LoVo (cell line): ENCODE measurements at regions not wholly inside any gene's neighbourhood (a gene's known extent, or its start where the extent isn't known, plus 50 kb on each side); places are given as distances from the start of the nearest gene placed in this dataset.
"Not testable (repeated sequence)": the region's sequence is repeated elsewhere in the genome, so short reads cannot be mapped to it uniquely, and the experiment has no call there.

Source experiments
- DNase-seq: peaks from one replicate; pipeline ENCODE4 v3.0.0-alpha.2; 2016; ENCODE audit warnings: low spot score

GRCh38 chr2:184203661-184204060 lies 394.7 kb upstream of the ZNF804A start:
- no peak for DNase-seq

GRCh38 chr2:184205048-184205596 lies 393.2 kb upstream of the ZNF804A start:
- DNase-seq, result no peak

DNA sequence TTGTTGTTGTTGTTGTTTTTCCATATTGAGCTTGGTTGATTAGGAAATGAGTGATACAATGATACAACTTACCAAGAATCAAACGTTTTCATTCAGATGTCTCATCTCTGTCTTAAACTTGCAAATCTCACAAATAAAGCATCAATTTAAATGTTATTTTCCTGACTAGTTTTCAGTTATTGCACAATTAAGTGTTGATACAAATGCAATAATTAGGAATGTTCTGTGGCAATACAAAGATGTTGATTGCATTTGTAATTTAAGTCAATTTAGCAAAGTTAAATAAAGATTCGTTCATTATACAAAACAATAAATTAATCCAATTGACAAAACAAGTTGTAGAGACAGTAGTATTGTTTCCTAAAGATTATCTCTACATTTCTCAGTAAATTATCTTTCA lies 392.3 kb upstream of the ZNF804A start:
- DNase-seq, result no peak

GRCh38 chr2:184210329-184210728 lies 388.0 kb upstream of the ZNF804A start:
- no peak for DNase-seq

DNA sequence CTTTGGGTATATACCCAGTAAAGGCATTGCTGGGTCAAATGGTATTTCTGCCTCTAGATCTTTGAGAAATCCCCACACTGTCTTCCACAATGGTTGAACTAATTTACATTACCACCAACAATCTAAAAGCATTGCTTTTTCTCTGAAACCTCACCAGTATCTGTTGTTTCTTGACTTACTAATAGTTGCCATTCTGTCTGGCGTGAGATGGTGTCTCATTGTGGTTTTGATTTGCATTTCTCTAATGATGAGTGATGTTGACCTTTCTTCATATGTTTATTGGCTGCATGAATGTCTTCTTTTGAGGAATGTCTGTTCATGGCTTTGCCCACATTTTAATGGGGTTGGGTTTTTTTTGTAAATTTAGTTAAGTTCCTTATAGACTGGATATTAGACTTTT lies 382.6 kb upstream of the ZNF804A start:
- no peak for DNase-seq

DNA sequence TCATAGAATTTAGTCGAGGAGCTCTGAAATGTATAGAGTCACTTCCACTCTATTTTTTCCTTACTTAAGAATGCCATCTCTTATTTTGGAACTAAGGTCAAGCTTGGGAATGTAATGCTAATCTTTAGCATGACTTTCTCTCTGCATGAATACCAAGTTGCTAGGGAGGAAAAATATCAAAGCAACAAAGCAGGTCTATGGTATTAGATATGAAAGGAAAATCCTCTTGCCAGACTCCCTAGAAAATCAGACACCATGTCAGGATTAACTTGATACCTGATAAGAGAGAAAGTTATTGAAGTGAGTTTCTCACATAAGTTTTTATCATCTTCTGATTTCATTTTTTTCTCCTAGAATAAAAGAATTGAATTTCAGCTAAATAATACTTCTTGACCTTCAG lies 341.7 kb upstream of the ZNF804A start:
- no peak for DNase-seq

- DNase-seq, result no peak
Observed at GRCh38 chr2:184261331-184261730, 337.0 kb upstream of the ZNF804A start.

- DNase-seq, result no peak
Observed at GRCh38 chr2:184261818-184262217, 336.5 kb upstream of the ZNF804A start.

GRCh38 chr2:184268900-184269477 lies 329.3 kb upstream of the ZNF804A start:
- DNase-seq, result no peak

GRCh38 chr2:184270660-184271059 lies 327.7 kb upstream of the ZNF804A start:
- no peak for DNase-seq

DNA sequence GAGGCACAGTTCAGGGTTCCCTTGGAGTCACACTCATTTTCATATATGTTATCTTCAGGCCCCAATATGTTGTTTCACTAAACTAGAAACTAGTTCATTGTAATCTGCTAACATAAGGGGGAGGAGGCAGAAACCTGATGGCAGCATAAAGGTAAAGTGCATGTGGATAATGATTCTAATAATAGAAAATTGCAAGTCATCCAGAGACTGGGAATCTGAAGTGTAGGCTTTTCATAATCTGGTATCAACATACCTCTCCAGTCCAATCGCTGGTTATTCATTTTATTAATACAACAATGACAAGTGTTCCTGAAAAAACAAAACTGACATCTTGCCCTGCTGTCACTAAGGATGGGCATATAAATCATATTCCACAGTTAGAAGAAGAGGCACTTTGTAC lies 326.3 kb upstream of the ZNF804A start:
- no peak for DNase-seq

DNA sequence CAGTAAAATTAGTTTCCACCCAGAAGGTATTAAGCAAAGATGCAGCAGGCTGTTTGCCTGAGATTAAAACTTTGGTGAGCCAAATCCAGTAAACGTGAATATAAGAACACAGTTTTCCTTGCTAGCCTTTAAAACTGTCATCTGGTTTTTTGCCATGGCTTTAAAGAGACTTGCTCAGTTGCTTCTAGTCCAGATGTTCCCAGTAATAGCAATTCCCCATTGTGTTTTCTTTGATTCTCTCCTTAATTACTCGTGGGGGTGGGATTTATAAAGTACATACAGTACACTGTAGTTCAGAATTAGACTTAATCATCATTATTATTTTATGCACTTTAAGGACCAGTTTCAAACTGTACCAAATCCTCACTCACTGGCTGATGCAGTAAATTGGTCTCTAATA lies 303.5 kb upstream of the ZNF804A start:
- DNase-seq, result no peak

GRCh38 chr2:184297085-184297484 lies 301.2 kb upstream of the ZNF804A start:
- no peak for DNase-seq

DNA sequence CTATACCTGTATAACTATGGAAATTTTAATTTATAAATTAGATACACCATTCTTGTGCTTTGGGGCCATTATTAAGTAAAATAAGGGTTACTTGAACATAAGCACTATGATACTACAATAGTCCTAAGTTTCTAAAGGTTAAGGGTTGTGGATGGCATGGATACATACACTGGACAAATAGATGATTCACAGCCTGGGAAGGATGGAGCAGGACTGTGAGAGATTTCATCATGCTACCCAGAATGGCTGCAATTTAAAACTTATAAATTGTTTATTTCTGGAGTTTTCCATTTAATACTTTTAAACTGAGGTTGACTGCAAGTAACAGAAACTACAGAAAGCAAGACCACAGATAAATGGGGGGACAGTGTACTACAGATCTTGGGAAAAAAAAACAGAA lies 295.8 kb upstream of the ZNF804A start:
- DNase-seq, result no peak

DNA sequence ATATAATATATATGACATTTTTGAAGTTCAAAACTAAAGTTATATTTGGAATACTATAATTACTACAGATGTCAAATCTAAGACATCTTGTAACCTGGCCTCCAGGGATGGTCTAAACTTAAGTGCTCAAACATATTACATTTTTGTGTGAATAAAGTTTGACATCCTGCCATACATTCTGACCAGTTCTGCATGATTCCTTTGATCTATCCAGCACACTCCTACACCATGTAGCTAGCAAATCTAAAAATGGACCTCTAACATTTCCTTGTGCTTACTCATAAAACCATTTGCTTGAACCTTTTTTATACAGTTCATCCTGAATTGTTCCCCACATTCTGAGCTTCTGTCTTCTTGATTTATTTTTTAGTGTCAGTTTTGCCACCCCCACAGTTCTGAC lies 294.3 kb upstream of the ZNF804A start:
- no peak for DNase-seq

DNA sequence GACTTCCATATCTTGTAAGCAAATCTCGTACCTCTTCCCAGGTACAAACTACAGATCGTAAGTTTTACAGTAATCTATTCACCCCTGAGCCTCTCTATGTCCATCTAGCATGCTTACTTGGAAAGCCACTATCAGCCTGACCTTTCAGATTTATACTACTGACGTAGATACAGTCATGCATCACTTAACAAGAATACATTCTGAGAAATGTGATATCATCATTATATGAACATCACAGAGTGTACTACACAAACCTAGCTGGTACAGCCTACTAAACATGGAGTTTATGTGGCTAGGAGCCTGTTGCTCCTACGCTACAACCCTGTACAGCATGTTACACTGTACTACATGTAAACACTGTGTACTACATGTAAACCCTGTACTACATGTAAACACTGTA lies 293.2 kb upstream of the ZNF804A start:
- DNase-seq, result no peak

DNA sequence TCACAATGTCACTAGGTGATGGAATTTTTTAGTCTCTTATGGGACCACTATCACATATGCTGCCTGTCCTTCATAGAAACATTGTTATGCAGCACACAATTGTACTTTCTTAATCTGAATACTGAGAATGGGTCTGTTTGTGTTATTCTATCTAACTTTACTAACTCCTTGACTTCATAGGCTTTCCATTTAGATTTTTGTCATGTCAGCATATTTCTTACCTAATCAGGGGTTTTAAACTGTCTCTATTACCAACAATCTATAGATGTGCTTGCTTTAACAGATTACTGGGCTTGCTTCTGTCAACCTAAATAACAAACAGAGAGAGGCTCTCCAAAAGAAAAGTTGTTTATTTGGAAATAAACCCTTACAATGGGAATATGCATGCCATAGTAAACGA lies 289.6 kb upstream of the ZNF804A start:
- no peak for DNase-seq

DNA sequence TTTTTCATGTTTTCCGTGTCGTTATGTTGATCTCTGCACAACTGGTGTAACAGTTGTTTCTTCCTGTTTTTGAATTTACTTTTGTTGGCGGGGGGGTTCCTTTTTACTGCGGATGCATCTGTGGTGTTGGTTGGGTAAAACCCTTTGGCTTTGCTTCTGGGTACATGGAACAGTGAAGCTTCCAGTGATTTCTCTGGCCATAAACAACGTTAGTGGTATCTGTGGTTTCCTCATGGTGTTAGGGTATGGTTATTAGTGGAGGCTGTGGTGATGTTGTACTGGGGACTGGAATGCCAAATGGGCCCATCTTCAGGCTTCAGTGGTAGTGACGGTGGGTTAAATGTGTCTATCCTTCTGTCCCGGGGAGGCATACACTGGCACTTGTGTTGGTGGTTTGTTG lies 285.4 kb upstream of the ZNF804A start:
- DNase-seq, result no peak

- no peak for DNase-seq
Observed at GRCh38 chr2:184314829-184315228, 283.5 kb upstream of the ZNF804A start.

GRCh38 chr2:184316921-184317320 lies 281.4 kb upstream of the ZNF804A start:
- DNase-seq, result no peak

GRCh38 chr2:184322615-184323014 lies 275.7 kb upstream of the ZNF804A start:
- DNase-seq, result no peak

DNA sequence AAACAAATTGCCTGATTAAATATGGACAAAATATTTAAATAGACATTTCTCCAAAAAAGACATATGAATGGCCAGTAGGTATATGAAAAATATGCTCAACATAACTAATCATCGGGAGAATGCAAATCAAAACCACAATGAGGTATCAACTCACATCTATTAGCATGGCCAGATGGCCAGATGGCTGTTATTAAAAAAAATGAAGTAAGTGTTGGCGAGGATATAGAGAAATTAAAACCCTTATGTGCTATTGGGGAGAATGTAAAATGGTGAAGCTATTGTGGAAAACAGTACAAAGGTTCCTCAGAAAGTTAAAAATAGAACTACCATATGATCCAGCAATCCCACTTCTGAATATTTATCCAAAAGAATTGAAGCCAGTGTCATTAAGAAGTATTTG lies 272.3 kb upstream of the ZNF804A start:
- DNase-seq, result no peak

- DNase-seq, result not testable (repeated sequence)
Observed at GRCh38 chr2:184327805-184328204, 270.5 kb upstream of the ZNF804A start.

DNA sequence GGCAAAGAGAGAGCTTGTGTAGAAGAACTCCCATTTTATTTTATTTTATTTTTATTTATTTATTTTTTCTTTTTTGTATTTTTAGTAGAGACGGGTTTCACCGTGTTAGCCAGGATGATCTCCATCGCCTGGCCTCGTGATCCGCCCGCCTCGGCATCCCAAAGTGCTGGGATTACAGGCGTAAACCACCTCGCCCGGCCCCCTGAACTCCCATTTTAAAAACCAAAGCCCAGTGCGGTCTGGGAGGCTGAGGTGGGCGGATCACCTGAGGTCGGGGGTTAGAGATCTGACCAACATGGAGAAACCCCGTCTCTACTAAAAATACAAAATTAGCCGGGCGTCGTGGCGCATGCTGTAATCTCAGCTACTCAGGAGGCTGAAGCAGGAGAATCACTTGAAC lies 267.8 kb upstream of the ZNF804A start:
- not testable (repeated sequence) for DNase-seq

- DNase-seq, result no peak
Observed at GRCh38 chr2:184336688-184337087, 261.6 kb upstream of the ZNF804A start.
